Mesothelial cell of epicardium (in vitro differentiated cells): ENCODE measurements at regions not wholly inside any gene's neighbourhood (a gene's known extent, or its start where the extent isn't known, plus 50 kb on each side); places are given as distances from the start of the nearest gene placed in this dataset.

Source experiments
- DNase-seq, 2 experiments: peaks; one replicate each; pipeline ENCODE4 v3.0.0; 2021; ENCODE audit warnings: low spot score in 2 of 2; ENCODE audit not compliant: unreplicated experiment in 2 of 2
- H3K27ac Mint-ChIP-seq: 2 replicates; pipeline ENCODE4 v1.8.0; 2021; ENCODE audit warnings: mixed read lengths
- H3K27me3 Mint-ChIP-seq: 2 replicates; pipeline ENCODE4 v1.8.0; 2021; ENCODE audit warnings: low read depth, mixed read lengths
- H3K36me3 Mint-ChIP-seq: 2 replicates; pipeline ENCODE4 v1.8.0; 2021; ENCODE audit warnings: mixed read lengths
- H3K4me1 Mint-ChIP-seq: 2 replicates; pipeline ENCODE4 v1.8.0; 2021; ENCODE audit warnings: mixed read lengths
- H3K4me3 Mint-ChIP-seq: 2 replicates; pipeline ENCODE4 v1.8.0; 2021; ENCODE audit warnings: mild to moderate bottlenecking, moderate library complexity, mixed read lengths
- H3K9me3 Mint-ChIP-seq: 2 replicates; pipeline ENCODE4 v1.8.0; 2021; ENCODE audit warnings: mixed read lengths
- TF ChIP-seq, protein P1 (sequence below): fragments of 200-600 bp; sonication (generic); IDR thresholded peaks from one replicate; pipeline ENCODE4 v1.5.0; 2021; ENCODE audit warnings: antibody characterized with exemption; ENCODE audit not compliant: unreplicated experiment

DNA sequence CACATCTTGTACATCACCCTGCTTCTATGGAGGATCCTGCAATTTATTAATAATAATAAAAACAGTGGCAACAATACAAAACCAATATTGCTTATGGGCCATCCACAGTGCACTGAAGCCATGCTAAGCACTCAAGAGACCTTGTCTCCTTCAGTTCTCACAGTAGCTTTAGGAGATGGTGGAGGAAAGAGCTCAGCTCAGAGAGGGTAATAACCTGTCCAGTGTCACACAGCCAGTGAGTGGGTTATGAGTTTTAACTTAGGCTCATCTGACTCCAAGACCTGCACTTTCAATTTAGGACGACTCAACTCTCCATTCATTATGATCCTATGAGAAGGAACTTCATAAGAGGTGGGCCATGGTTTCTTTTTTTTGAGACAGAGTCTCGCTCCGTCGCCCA is 347.6 kb upstream of the RUNX1 start:
- Mint-ChIP-seq H3K36me3 (no peaks in the 10 kb centered on the region), H3K4me3 (no peak overlapping the region), H3K27ac (no peak overlapping the region), H3K4me1 (peaks cover 27% of the 10 kb centered on the region), H3K9me3 (no peaks in the 10 kb centered on the region), H3K27me3 (peaks cover 3% of the 10 kb centered on the region)
- TF ChIP-seq, protein P1, sequence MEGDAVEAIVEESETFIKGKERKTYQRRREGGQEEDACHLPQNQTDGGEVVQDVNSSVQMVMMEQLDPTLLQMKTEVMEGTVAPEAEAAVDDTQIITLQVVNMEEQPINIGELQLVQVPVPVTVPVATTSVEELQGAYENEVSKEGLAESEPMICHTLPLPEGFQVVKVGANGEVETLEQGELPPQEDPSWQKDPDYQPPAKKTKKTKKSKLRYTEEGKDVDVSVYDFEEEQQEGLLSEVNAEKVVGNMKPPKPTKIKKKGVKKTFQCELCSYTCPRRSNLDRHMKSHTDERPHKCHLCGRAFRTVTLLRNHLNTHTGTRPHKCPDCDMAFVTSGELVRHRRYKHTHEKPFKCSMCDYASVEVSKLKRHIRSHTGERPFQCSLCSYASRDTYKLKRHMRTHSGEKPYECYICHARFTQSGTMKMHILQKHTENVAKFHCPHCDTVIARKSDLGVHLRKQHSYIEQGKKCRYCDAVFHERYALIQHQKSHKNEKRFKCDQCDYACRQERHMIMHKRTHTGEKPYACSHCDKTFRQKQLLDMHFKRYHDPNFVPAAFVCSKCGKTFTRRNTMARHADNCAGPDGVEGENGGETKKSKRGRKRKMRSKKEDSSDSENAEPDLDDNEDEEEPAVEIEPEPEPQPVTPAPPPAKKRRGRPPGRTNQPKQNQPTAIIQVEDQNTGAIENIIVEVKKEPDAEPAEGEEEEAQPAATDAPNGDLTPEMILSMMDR: no peak
- DNase-seq: no peak

- no peak for DNase-seq
- Mint-ChIP-seq H3K27me3 (peaks cover 3% of the 10 kb centered on the region), H3K4me1 (peaks cover 21% of the 10 kb centered on the region), H3K36me3 (no peaks in the 10 kb centered on the region), H3K9me3 (peaks cover 5% of the 10 kb centered on the region), H3K4me3 (no peak overlapping the region), H3K27ac (no peak overlapping the region)
- TF ChIP-seq, protein P1: no peak
Observed at GRCh38 chr21:35395728-35396127, 346.6 kb upstream of the RUNX1 start.

- DNase-seq: no peak
- Mint-ChIP-seq H3K27ac (no peak overlapping the region), H3K36me3 (no peaks in the 10 kb centered on the region), H3K4me3 (no peak overlapping the region), H3K9me3 (peaks cover 5% of the 10 kb centered on the region), H3K4me1 (peaks cover 13% of the 10 kb centered on the region), H3K27me3 (peaks cover 3% of the 10 kb centered on the region)
- TF ChIP-seq, protein P1: no peak
Observed at GRCh38 chr21:35394634-35395369, 345.7 kb upstream of the RUNX1 start.

DNA sequence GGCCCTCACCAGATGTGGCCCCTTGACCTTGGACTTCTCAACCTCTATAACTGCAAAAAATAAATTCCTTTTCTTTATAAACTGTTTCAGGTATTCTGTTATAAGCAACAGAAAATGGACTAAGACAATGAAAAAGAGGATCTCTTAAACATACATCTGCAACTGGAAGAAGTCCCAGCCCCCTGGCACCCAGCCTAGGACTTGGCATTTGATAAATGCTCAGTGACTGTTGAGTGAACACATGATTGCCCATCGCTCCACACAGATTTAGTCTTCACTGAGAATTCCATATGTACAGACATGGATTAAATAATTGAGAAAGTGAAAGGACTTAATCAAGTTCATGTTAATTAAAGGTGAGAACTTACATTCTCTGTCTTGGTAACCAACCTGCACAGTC is 344.9 kb upstream of the RUNX1 start:
- no peaks in the 10 kb centered on the region for H3K27me3 Mint-ChIP-seq
- H3K36me3 Mint-ChIP-seq: no peaks in the 10 kb centered on the region
- H3K9me3 Mint-ChIP-seq: peaks cover 5% of the 10 kb centered on the region
- no peak overlapping the region for H3K27ac Mint-ChIP-seq
- H3K4me1 Mint-ChIP-seq: peaks cover 8% of the 10 kb centered on the region
- TF ChIP-seq, protein P1: no peak
- DNase-seq: no peak
- H3K4me3 Mint-ChIP-seq: no peak overlapping the region

- Mint-ChIP-seq H3K4me1 (no peaks in the 10 kb centered on the region), H3K27me3 (no peaks in the 10 kb centered on the region), H3K36me3 (no peaks in the 10 kb centered on the region), H3K27ac (no peak overlapping the region), H3K4me3 (no peak overlapping the region), H3K9me3 (peaks cover 12% of the 10 kb centered on the region)
- TF ChIP-seq, protein P1: no peak
- no peak for DNase-seq
Observed at GRCh38 chr21:35390013-35390776, 341.1 kb upstream of the RUNX1 start.
